Right atrium auricular region (tissue), 2 donors: ENCODE measurements at regions not wholly inside any gene's neighbourhood (a gene's known extent, or its start where the extent isn't known, plus 50 kb on each side); places are given as distances from the start of the nearest gene placed in this dataset.
"Not testable (repeated sequence)": the region's sequence is repeated elsewhere in the genome, so short reads cannot be mapped to it uniquely, and the experiment has no call there.

Source experiments
- DNase-seq: peaks from one replicate; pipeline ENCODE4 v3.0.0-alpha.2; 2019; ENCODE audit warnings: low spot score
- H3K27ac ChIP-seq, 2 donors: fragments of 200-600 bp; sonication (generic); 1 replicate in 1 of 2; 2 replicates in 1 of 2; pipeline ENCODE4 v1.5.1; 2016 to 2019
- H3K27me3 ChIP-seq, 2 donors: fragments of 200-600 bp; sonication (generic); one replicate each; pipeline versions ENCODE4 v1.5.1 to v1.6.0; 2017 to 2019
- H3K36me3 ChIP-seq: fragments of 200-600 bp; sonication (generic); one replicate; pipeline ENCODE4 v1.5.1; 2016
- H3K4me1 ChIP-seq, 2 donors: fragments of 200-600 bp; sonication (generic); one replicate each; pipeline versions ENCODE4 v1.5.1 to v1.6.0; 2017 to 2019
- H3K4me3 ChIP-seq, 2 donors: fragments of 200-600 bp; sonication (generic); 1 replicate in 1 of 2; 2 replicates in 1 of 2; pipeline ENCODE4 v1.5.1; 2017 to 2019; ENCODE audit warnings: mild to moderate bottlenecking in 1 of 2, moderate library complexity in 1 of 2
- H3K9me3 ChIP-seq, 2 donors: fragments of 200-600 bp; sonication (generic); one replicate each; pipeline ENCODE4 v1.5.1; 2019
- TF ChIP-seq, protein P1 (sequence below), 2 donors: fragments of 200-600 bp; sonication (generic); IDR thresholded peaks; one replicate each; pipeline ENCODE4 v1.5.1; 2019; ENCODE audit warnings: antibody characterized with exemption in 2 of 2

DNA sequence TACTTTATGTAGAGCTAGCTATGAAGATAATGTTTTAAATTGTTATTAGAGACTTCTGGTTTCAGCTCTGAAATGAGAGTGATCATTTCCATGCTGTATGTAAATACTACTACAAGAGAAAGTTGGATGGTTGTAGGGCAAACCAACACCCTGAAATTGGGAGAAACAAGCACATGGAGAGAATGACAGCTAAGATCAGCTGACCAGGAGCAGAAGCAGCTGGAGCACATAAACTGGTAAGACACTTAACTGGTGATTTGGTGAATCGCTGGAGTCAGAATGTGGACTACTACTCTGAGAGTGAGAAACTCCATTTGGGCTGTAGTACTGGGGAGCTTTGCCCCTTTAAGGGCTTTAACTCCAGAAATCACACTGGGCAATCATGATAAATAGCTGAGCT lies 226.8 kb downstream of the RND3 start:
- TF ChIP-seq, protein P1, sequence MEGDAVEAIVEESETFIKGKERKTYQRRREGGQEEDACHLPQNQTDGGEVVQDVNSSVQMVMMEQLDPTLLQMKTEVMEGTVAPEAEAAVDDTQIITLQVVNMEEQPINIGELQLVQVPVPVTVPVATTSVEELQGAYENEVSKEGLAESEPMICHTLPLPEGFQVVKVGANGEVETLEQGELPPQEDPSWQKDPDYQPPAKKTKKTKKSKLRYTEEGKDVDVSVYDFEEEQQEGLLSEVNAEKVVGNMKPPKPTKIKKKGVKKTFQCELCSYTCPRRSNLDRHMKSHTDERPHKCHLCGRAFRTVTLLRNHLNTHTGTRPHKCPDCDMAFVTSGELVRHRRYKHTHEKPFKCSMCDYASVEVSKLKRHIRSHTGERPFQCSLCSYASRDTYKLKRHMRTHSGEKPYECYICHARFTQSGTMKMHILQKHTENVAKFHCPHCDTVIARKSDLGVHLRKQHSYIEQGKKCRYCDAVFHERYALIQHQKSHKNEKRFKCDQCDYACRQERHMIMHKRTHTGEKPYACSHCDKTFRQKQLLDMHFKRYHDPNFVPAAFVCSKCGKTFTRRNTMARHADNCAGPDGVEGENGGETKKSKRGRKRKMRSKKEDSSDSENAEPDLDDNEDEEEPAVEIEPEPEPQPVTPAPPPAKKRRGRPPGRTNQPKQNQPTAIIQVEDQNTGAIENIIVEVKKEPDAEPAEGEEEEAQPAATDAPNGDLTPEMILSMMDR (IDR thresholded peaks at IDR 0.05): no peak
- no peak overlapping the region for H3K4me3 ChIP-seq

GRCh38 chr2:150259746-150260145 lies 227.7 kb downstream of the RND3 start:
- H3K4me3 ChIP-seq: no peak overlapping the region
- H3K4me1 ChIP-seq: peaks cover 0 to 5% of the 10 kb centered on the region in 2 donors
- TF ChIP-seq, protein P1 (IDR thresholded peaks at IDR 0.05): no peak
- no peaks in the 10 kb centered on the region for H3K36me3 ChIP-seq
- no peak for DNase-seq
- no peaks in the 10 kb centered on the region for H3K9me3 ChIP-seq
- no peaks in the 10 kb centered on the region for H3K27me3 ChIP-seq
- no peak overlapping the region for H3K27ac ChIP-seq

More for the DNA sequence above, 226.8 kb downstream of the RND3 start:
- Histone ChIP-seq H3K9me3 (no peaks in the 10 kb centered on the region), H3K27me3 (no peaks in the 10 kb centered on the region), H3K27ac (no peak overlapping the region), H3K36me3 (no peaks in the 10 kb centered on the region), H3K4me1 (peaks cover 0 to 3% of the 10 kb centered on the region in 2 donors)
- no peak for DNase-seq

- Histone ChIP-seq H3K36me3 (no peaks in the 10 kb centered on the region), H3K9me3 (no peaks in the 10 kb centered on the region), H3K4me1 (peaks cover 0 to 5% of the 10 kb centered on the region in 2 donors), H3K27ac (no peak overlapping the region), H3K4me3 (no peak overlapping the region), H3K27me3 (no peaks in the 10 kb centered on the region)
- TF ChIP-seq, protein P1 (IDR thresholded peaks at IDR 0.05): no peak
- DNase-seq: no peak
Measured at GRCh38 chr2:150258781-150259307, 228.6 kb downstream of the RND3 start.

DNA sequence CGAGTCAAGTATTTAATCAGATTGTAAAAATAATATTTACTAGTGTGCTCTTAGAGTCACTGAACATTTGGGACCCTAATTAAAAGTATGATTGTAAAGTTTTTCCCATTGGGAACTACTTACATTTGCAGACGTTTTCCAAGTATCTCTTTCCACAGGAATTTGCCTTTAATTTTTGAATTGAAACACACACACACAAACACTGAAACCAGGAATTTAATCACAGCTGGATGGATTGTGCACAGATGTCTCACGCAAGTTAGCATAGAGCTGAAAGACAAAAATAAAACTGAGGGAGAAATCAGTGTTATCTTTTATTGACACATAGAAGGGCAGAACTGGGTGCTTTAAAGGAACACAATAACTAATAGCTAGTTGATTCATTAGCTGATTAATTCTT lies 230.7 kb downstream of the RND3 start:
- Histone ChIP-seq H3K4me3 (no peak overlapping the region), H3K9me3 (no peaks in the 10 kb centered on the region), H3K27me3 (no peaks in the 10 kb centered on the region), H3K27ac (no peak overlapping the region), H3K36me3 (no peaks in the 10 kb centered on the region), H3K4me1 (peaks cover 0 to 5% of the 10 kb centered on the region in 2 donors)
- no peak for DNase-seq
- TF ChIP-seq, protein P1 (IDR thresholded peaks at IDR 0.05): no peak

- TF ChIP-seq, protein P1 (IDR thresholded peaks at IDR 0.05): no peak
- Histone ChIP-seq H3K4me1 (peaks cover 0 to 5% of the 10 kb centered on the region in 2 donors), H3K4me3 (no peak overlapping the region), H3K9me3 (no peaks in the 10 kb centered on the region), H3K27ac (no peak overlapping the region), H3K27me3 (no peaks in the 10 kb centered on the region), H3K36me3 (no peaks in the 10 kb centered on the region)
- no peak for DNase-seq
Measured at GRCh38 chr2:150255528-150255927, 231.9 kb downstream of the RND3 start.

DNA sequence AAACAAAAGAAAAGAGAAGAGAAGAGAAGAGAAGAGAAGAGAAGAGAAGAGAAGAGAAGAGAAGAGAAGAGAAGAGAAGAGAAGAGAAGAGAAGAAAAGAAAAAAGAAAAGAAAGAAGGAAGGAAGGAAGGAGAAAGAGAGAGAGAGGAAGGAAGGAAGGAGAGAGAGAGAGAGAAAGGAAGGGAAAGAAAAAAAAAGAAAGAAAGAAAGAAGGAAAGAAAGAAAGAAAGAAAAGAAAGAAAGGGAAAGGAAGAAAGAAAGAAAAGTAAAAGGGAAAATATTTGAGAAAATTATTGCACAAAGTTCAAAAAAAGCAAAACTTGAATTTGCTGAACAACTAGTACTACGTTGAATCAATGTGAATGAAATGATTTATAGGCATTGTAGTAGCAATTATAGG lies 237.7 kb downstream of the RND3 start:
- H3K4me1 ChIP-seq, H3K9me3 ChIP-seq, H3K4me3 ChIP-seq, H3K36me3 ChIP-seq, H3K27ac ChIP-seq, DNase-seq, H3K27me3 ChIP-seq: not testable (repeated sequence)
